ENCODE measurements at regions not wholly inside any gene's neighbourhood (a gene's known extent, or its start where the extent isn't known, plus 50 kb on each side); places are given as distances from the start of the nearest gene placed in this dataset.

DNA sequence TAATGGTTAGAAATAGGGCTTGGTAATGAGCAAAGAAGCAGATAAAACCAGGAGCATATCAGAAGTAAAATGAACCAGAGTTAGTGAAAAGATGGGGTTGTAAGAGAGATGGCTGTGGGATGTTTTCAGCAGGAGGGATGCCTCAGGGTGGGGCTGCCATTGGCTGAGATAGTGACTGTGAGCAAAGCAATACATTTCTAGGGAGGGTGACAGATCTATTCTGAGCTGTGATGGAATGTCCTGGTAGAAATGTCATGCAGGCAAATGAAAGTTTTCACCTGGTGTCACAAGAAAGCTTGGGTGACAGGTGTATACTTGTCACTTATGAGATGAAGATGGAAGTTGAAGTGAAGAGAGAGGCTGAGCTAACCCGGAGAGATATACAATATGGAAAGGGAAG, 435.9 kb downstream of the TNS3 start:
- Histone ChIP-seq H2AFZ (ENCODE audit: low read length) (no peak overlapping the region), H3K79me2 (ENCODE audit: insufficient read depth, low read length) (no peaks in the 10 kb centered on the region), H3K4me1 (ENCODE audit: insufficient read depth, low read length, poor library complexity, severe bottlenecking) (no peaks in the 10 kb centered on the region), H3K4me3 (ENCODE audit: low read length, poor library complexity, severe bottlenecking) (no peak overlapping the region), H3K9me3 (ENCODE audit: insufficient read depth, low read depth, low read length) (no peaks in the 10 kb centered on the region), H3K4me2 (ENCODE audit: low read depth, low read length, poor library complexity, severe bottlenecking) (no peak overlapping the region), H3K9me2 (replicated peaks; ENCODE audit: low read depth, low read length) (no peaks in the 10 kb centered on the region), H3F3A (ENCODE audit: low read depth) (no peaks in the 10 kb centered on the region), H4K20me1 (ENCODE audit: insufficient read depth, low read length, poor library complexity, severe bottlenecking) (no peaks in the 10 kb centered on the region), H3K9ac (ENCODE audit: low read depth, low read length, poor library complexity, severe bottlenecking) (no peak overlapping the region), H3K27me3 (ENCODE audit: insufficient read depth, low read length, poor library complexity, severe bottlenecking) (no peaks in the 10 kb centered on the region), H3K36me3 (ENCODE audit: insufficient read depth, low read length) (no peaks in the 10 kb centered on the region)
- no peak for TF ChIP-seq EZH2phosphoT487 (IDR thresholded peaks at IDR 0.05; ENCODE audit: borderline replicate concordance)
- TF ChIP-seq CTCF (conservative IDR thresholded peaks at IDR 0.05; ENCODE audit: low read length), result no peak

DNA sequence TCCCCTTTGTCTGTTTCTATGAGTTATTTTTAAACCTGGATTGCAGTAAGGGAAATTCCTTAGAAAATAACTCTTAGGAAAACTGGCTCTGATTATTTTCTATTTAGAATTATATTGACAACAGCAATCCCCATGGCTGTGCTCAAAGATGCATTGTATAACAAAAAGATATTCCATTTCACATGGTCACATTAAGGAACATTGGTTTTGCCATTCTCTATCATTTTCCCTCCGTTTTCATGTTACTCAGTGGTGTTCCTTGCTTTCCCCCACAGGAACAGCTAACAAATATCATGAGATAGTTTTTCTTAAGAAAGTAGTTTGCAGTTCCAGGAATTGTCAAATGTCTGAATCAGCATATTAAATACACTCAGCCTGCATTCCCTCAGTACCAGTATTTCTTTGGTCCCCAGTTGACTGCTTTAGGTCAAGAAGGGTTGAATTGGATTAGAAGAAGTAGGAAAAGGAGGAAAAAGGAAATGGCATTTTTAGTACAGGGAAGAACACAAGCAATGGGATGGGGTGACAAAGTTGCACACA, 436.7 kb downstream of the TNS3 start:
- Histone ChIP-seq H4K20me1 (ENCODE audit: insufficient read depth, low read length, poor library complexity, severe bottlenecking) (no peaks in the 10 kb centered on the region), H3K36me3 (ENCODE audit: insufficient read depth, low read length) (no peaks in the 10 kb centered on the region), H3K4me2 (ENCODE audit: low read depth, low read length, poor library complexity, severe bottlenecking) (no peak overlapping the region), H3K9me3 (ENCODE audit: insufficient read depth, low read depth, low read length) (no peaks in the 10 kb centered on the region), H3F3A (ENCODE audit: low read depth) (no peaks in the 10 kb centered on the region), H3K27me3 (ENCODE audit: insufficient read depth, low read length, poor library complexity, severe bottlenecking) (no peaks in the 10 kb centered on the region), H3K4me3 (ENCODE audit: low read length, poor library complexity, severe bottlenecking) (no peak overlapping the region), H3K79me2 (ENCODE audit: insufficient read depth, low read length) (no peaks in the 10 kb centered on the region), H3K9ac (ENCODE audit: low read depth, low read length, poor library complexity, severe bottlenecking) (no peak overlapping the region), H3K9me2 (replicated peaks; ENCODE audit: low read depth, low read length) (no peaks in the 10 kb centered on the region), H3K4me1 (ENCODE audit: insufficient read depth, low read length, poor library complexity, severe bottlenecking) (no peaks in the 10 kb centered on the region), H2AFZ (ENCODE audit: low read length) (no peak overlapping the region)
- TF ChIP-seq CTCF (conservative IDR thresholded peaks at IDR 0.05; ENCODE audit: low read length) (no peak), EZH2phosphoT487 (IDR thresholded peaks at IDR 0.05; ENCODE audit: borderline replicate concordance) (no peak)

GRCh38 chr7:47143339-47143738, 438.6 kb downstream of the TNS3 start:
- no peaks in the 10 kb centered on the region for H3K4me1 ChIP-seq (ENCODE audit: insufficient read depth, low read length, poor library complexity, severe bottlenecking)
- no peaks in the 10 kb centered on the region for H3F3A ChIP-seq (ENCODE audit: low read depth)
- no peaks in the 10 kb centered on the region for H4K20me1 ChIP-seq (ENCODE audit: insufficient read depth, low read length, poor library complexity, severe bottlenecking)
- no peaks in the 10 kb centered on the region for H3K9me3 ChIP-seq (ENCODE audit: insufficient read depth, low read depth, low read length)
- H3K36me3 ChIP-seq (ENCODE audit: insufficient read depth, low read length), result no peaks in the 10 kb centered on the region
- H3K4me2 ChIP-seq (ENCODE audit: low read depth, low read length, poor library complexity, severe bottlenecking), result no peak overlapping the region
- no peaks in the 10 kb centered on the region for H3K9me2 ChIP-seq (replicated peaks; ENCODE audit: low read depth, low read length)
- no peaks in the 10 kb centered on the region for H3K79me2 ChIP-seq (ENCODE audit: insufficient read depth, low read length)
- H3K4me3 ChIP-seq (ENCODE audit: low read length, poor library complexity, severe bottlenecking), result no peak overlapping the region
- no peak overlapping the region for H2AFZ ChIP-seq (ENCODE audit: low read length)
- H3K9ac ChIP-seq (ENCODE audit: low read depth, low read length, poor library complexity, severe bottlenecking), result no peak overlapping the region
- H3K27me3 ChIP-seq (ENCODE audit: insufficient read depth, low read length, poor library complexity, severe bottlenecking), result no peaks in the 10 kb centered on the region
- TF ChIP-seq EZH2phosphoT487 (IDR thresholded peaks at IDR 0.05; ENCODE audit: borderline replicate concordance) (no peak), CTCF (conservative IDR thresholded peaks at IDR 0.05; ENCODE audit: low read length) (no peak)
